EL (cell line): ENCODE measurements at regions not wholly inside any gene's neighbourhood (a gene's known extent, or its start where the extent isn't known, plus 50 kb on each side); places are given as distances from the start of the nearest gene placed in this dataset.

Experiments
- DNase-seq: peaks from one replicate; pipeline ENCODE4 v3.0.0-alpha.2; 2016

DNA sequence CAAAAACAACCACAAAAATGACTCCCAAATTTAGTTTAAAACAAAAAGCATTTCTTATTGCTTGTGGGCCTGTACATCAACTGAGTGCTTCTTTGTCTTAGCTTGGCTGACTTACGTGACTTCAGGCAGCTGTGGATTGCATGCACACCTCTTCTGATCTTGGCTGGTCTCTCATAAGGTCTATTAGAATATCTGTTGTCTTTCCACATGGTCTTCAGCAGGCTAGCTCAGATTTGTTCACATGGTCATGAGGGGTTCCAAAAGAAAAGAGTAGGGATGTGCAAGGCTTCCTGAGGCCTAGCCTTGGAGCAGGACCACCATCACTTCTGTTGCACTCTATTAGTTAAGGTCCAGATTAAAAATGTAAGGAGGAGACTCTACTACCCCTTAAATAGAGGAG is 120.1 kb downstream of the LRRC70 start:
- DNase-seq, result no peak

GRCh38 chr5:62695274-62695673 is 116.7 kb downstream of the LRRC70 start:
- no peak for DNase-seq

- no peak for DNase-seq
These were observed 114.5 kb downstream of the LRRC70 start for GRCh38 chr5:62692946-62693713.

GRCh38 chr5:62691946-62692345 is 113.3 kb downstream of the LRRC70 start:
- DNase-seq, result no peak

DNA sequence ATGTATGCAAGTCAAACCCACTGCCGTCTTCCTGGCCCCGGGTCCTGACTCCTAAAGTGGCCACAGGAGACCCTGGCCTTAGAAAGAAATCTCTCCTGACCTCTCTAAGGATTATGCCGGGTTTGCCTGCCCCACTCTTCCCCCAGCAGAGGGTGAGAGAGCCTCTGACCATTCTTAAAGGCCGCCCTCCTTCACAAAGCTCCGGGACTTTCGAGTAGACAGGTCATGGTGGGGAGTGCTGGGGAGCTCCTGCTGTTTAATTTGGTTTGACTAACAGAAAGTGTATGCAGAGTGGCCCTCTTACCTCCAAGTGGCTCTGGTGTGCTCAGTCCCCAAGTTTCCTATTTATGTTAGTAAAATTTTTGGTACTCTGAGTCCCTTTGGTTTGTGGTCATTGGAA is 111.8 kb downstream of the LRRC70 start:
- DNase-seq, result no peak

DNA sequence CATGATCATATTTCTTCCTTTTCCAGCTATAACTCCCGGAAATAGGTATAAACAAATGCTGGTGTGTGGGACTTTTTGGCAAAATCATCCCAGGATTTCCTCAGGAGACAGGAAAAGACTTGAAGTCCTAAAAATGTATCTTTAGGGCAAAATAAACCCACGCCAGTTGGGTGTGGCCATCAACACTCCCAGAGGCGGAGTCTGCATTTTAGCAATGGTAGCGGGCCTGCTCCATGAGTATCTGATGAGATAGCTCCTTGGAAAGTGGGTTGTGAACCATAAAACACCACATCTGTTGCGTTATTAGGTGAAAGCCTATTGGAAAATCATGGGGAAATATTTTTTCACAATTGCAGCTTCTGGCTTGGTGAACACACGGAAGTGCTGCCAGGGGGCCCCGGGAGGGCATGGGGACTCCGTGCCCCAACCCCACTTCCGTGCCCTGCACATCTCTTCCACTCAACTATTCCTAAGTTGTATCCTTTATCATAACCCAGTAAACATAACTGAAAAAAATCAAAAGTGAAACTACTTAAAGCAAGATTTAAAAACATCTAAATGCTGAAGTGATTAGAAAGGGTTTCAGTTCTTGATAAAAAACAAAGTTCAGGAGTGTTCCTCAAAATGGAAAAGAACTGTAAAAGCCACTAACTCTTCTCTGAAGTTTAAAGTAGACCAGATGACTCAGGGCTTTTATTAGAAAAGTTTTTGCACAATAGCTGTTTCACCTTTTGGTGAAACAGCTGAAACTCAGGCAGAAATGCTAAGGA is 111.2 kb downstream of the LRRC70 start:
- DNase-seq, result no peak

DNA sequence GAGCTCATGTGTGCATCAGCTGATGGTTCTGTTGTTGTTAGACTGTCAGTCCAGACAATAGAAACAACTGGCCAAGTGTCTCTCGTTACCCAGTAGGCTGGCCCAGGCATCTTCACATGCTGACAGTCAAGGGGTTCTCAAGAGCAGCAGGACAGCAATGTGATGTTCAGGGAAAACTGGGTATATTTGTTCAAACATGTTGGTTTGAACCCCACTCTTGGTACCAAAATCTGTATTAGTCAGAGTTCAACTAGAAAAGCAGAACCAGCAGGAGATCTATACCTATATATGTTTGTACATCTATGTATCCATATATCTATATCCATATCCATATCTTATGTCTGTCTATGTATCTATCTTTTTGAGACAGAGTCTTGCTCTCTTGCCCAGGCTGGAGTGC is 108.1 kb downstream of the LRRC70 start:
- DNase-seq, result no peak

- DNase-seq, result no peak
These were observed 106.6 kb downstream of the LRRC70 start for GRCh38 chr5:62685221-62685620.

GRCh38 chr5:62684310-62684709 is 105.7 kb downstream of the LRRC70 start:
- no peak for DNase-seq

DNA sequence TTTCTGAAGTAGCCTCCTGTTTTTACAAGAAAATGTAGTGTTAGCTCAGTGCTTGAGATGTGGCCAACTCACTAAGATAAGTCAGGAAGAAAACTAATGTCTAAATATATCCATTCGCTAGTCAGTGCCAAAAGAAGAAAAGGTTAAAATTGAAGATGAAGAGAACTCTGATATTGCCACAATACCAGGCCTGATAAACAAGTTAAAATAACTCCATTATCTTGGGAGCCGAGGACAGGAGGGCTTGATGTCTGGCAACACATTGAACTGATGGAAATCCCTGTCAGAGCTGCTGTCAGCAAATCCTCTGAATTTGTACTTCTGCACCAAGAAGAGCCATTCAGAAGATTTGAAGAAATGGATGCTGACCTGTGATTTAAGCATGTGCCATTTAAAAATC is 103.4 kb downstream of the LRRC70 start:
- no peak for DNase-seq

- DNase-seq, result no peak
These were observed 102.7 kb downstream of the LRRC70 start for GRCh38 chr5:62681117-62681850.

DNA sequence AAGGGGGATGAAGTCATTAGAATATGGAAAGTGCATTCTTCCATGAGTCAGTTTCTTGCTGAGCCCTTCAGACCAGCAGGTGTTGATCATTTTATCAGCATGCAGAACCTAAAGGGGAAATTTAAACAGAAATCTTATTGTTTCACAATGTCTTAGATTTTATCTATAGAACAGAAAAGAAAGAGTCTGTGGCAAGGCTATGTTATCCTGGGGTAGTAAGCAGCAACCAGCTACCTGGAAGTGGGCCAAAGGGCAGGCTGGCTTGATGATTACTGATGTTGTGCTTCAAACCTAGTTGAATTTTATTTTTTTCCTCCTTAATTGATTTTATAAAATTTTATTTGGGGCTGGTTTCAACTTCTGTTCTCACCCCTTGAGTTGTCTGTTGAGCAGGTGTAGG is 101.5 kb downstream of the LRRC70 start:
- no peak for DNase-seq
